ENCODE measurements at regions not wholly inside any gene's neighbourhood (a gene's known extent, or its start where the extent isn't known, plus 50 kb on each side); places are given as distances from the start of the nearest gene placed in this dataset.

- no TSS peak for BruUV-seq (replicated peaks)
Observed at GRCh38 chr13:72062566-72062965, 195.6 kb upstream of the DACH1 start.

GRCh38 chr13:72061613-72062012, 194.6 kb upstream of the DACH1 start:
- no TSS peak for BruUV-seq (replicated peaks)
- DNase-seq (ENCODE audit: low spot score) = no peak
- Histone ChIP-seq H3K27ac (ENCODE audit: low read depth, low read length, poor library complexity, severe bottlenecking) (no peak overlapping the region), H3K36me3 (ENCODE audit: insufficient read depth, low read length, poor library complexity, severe bottlenecking) (no peaks in the 10 kb centered on the region), H3K4me1 (ENCODE audit: insufficient read depth, low read length, poor library complexity, severe bottlenecking) (no peaks in the 10 kb centered on the region), H3K4me3 (ENCODE audit: low read depth, low read length, poor library complexity, severe bottlenecking) (no peak overlapping the region), H3K27me3 (replicated peaks; ENCODE audit: insufficient read depth, low read depth, low read length, poor library complexity) (peaks cover 4% of the 10 kb centered on the region), H3K9me3 (ENCODE audit: low read depth, low read length, poor library complexity, severe bottlenecking) (no peaks in the 10 kb centered on the region)
- intact Hi-C loops (cut with micrococcal nuclease; ENCODE audit: unreplicated experiment) = no loop called here
- ChIA-PET CTCF (no interaction called here), POLR2A (ENCODE audit: low non-redundant PET) (no interaction called here)
- TF ChIP-seq CTCF (conservative IDR thresholded peaks at IDR 0.05; ENCODE audit: low read depth, low read length) = no peak
- no peak for TF ChIP-seq EZH2 (IDR thresholded peaks at IDR 0.05; ENCODE audit: borderline replicate concordance, low read depth, low read length, poor library complexity, severe bottlenecking)

More at GRCh38 chr13:72062566-72062965, 195.6 kb upstream of the DACH1 start:
- H3K4me3 ChIP-seq (ENCODE audit: low read depth, low read length, poor library complexity, severe bottlenecking) = no peak overlapping the region
- ChIA-PET POLR2A (ENCODE audit: low non-redundant PET) (no interaction called here), CTCF (no interaction called here)
- H3K36me3 ChIP-seq (ENCODE audit: insufficient read depth, low read length, poor library complexity, severe bottlenecking) = no peaks in the 10 kb centered on the region
- no peak overlapping the region for H3K27ac ChIP-seq (ENCODE audit: low read depth, low read length, poor library complexity, severe bottlenecking)
- no peak for DNase-seq (ENCODE audit: low spot score)
- intact Hi-C loops (cut with micrococcal nuclease; ENCODE audit: unreplicated experiment) = no loop called here
- TF ChIP-seq CTCF (conservative IDR thresholded peaks at IDR 0.05; ENCODE audit: low read depth, low read length) = no peak
- TF ChIP-seq EZH2 (IDR thresholded peaks at IDR 0.05; ENCODE audit: borderline replicate concordance, low read depth, low read length, poor library complexity, severe bottlenecking) = no peak
- H3K9me3 ChIP-seq (ENCODE audit: low read depth, low read length, poor library complexity, severe bottlenecking) = no peaks in the 10 kb centered on the region
- peaks cover 4% of the 10 kb centered on the region for H3K27me3 ChIP-seq (replicated peaks; ENCODE audit: insufficient read depth, low read depth, low read length, poor library complexity)
- no peaks in the 10 kb centered on the region for H3K4me1 ChIP-seq (ENCODE audit: insufficient read depth, low read length, poor library complexity, severe bottlenecking)

GRCh38 chr13:72050251-72050650, 183.2 kb upstream of the DACH1 start:
- TF ChIP-seq CTCF (conservative IDR thresholded peaks at IDR 0.05; ENCODE audit: low read depth, low read length) (no peak), EZH2 (IDR thresholded peaks at IDR 0.05; ENCODE audit: borderline replicate concordance, low read depth, low read length, poor library complexity, severe bottlenecking) (no peak)
- no TSS peak for BruUV-seq (replicated peaks)
- no peak overlapping the region for H3K27ac ChIP-seq (ENCODE audit: low read depth, low read length, poor library complexity, severe bottlenecking)
- H3K36me3 ChIP-seq (ENCODE audit: insufficient read depth, low read length, poor library complexity, severe bottlenecking) = no peaks in the 10 kb centered on the region
- H3K27me3 ChIP-seq (replicated peaks; ENCODE audit: insufficient read depth, low read depth, low read length, poor library complexity) = peaks cover 10% of the 10 kb centered on the region
- H3K9me3 ChIP-seq (ENCODE audit: low read depth, low read length, poor library complexity, severe bottlenecking) = no peaks in the 10 kb centered on the region
- no peak for DNase-seq (ENCODE audit: low spot score)
- intact Hi-C loops (cut with micrococcal nuclease; ENCODE audit: unreplicated experiment) = no loop called here
- no peak overlapping the region for H3K4me3 ChIP-seq (ENCODE audit: low read depth, low read length, poor library complexity, severe bottlenecking)
- POLR2A ChIA-PET (ENCODE audit: low non-redundant PET) = no interaction called here
- no peaks in the 10 kb centered on the region for H3K4me1 ChIP-seq (ENCODE audit: insufficient read depth, low read length, poor library complexity, severe bottlenecking)
- CTCF ChIA-PET = no interaction called here
